Glutamatergic neuron (in vitro differentiated cells): ENCODE measurements at regions not wholly inside any gene's neighbourhood (a gene's known extent, or its start where the extent isn't known, plus 50 kb on each side); places are given as distances from the start of the nearest gene placed in this dataset.

Experiments used
- DNase-seq: peaks from one replicate; pipeline ENCODE4 v3.0.0; 2022
- H3K27ac Mint-ChIP-seq: one replicate; pipeline ENCODE4 v1.8.0; 2020; ENCODE audit warnings: mild to moderate bottlenecking, mixed read lengths, inconsistent platforms; ENCODE audit not compliant: unreplicated experiment
- H3K27me3 Mint-ChIP-seq: one replicate; pipeline ENCODE4 v1.8.0; 2020; ENCODE audit warnings: mild to moderate bottlenecking, moderate library complexity, mixed read lengths, inconsistent platforms; ENCODE audit not compliant: unreplicated experiment
- H3K36me3 Mint-ChIP-seq: one replicate; pipeline ENCODE4 v1.8.0; 2020; ENCODE audit warnings: mild to moderate bottlenecking, mixed read lengths, inconsistent platforms; ENCODE audit not compliant: unreplicated experiment
- H3K4me1 Mint-ChIP-seq: one replicate; pipeline ENCODE4 v1.8.0; 2020; ENCODE audit warnings: mild to moderate bottlenecking, low read depth, mixed read lengths, inconsistent platforms; ENCODE audit not compliant: unreplicated experiment
- H3K4me3 Mint-ChIP-seq: one replicate; pipeline ENCODE4 v1.8.0; 2020; ENCODE audit warnings: mild to moderate bottlenecking, mixed read lengths, inconsistent platforms; ENCODE audit not compliant: unreplicated experiment
- H3K9me3 Mint-ChIP-seq: one replicate; pipeline ENCODE4 v1.8.0; 2020; ENCODE audit warnings: mild to moderate bottlenecking, moderate library complexity, mixed read lengths, inconsistent platforms; ENCODE audit not compliant: unreplicated experiment
- CTCF ChIP-seq: fragments of 200-600 bp; sonication (generic); IDR thresholded peaks from one replicate; pipeline ENCODE4 v1.5.0; 2021; ENCODE audit not compliant: partially characterized antibody, unreplicated experiment

- Mint-ChIP-seq H3K27ac (no peak overlapping the region), H3K4me3 (no peak overlapping the region), H3K9me3 (no peaks in the 10 kb centered on the region), H3K36me3 (no peaks in the 10 kb centered on the region), H3K4me1 (peaks cover 42% of the 10 kb centered on the region), H3K27me3 (peaks cover 4% of the 10 kb centered on the region)
- no peak for TF ChIP-seq CTCF
- DNase-seq = no peak
These were observed 259.2 kb upstream of the RGMB start for GRCh38 chr5:98514215-98514614.

- H3K27me3 Mint-ChIP-seq = peaks cover 3% of the 10 kb centered on the region
- no peaks in the 10 kb centered on the region for H3K36me3 Mint-ChIP-seq
- no peak overlapping the region for H3K4me3 Mint-ChIP-seq
- DNase-seq = no peak
- TF ChIP-seq CTCF = no peak
- H3K9me3 Mint-ChIP-seq = no peaks in the 10 kb centered on the region
- H3K27ac Mint-ChIP-seq = no peak overlapping the region
- H3K4me1 Mint-ChIP-seq = peaks cover 33% of the 10 kb centered on the region
These were observed 256.8 kb upstream of the RGMB start for GRCh38 chr5:98516701-98517100.

- Mint-ChIP-seq H3K9me3 (no peaks in the 10 kb centered on the region), H3K27ac (peak overlapping the region; percentile 45), H3K36me3 (no peaks in the 10 kb centered on the region), H3K4me3 (no peak overlapping the region), H3K4me1 (peaks cover 29% of the 10 kb centered on the region), H3K27me3 (peaks cover 1% of the 10 kb centered on the region)
- TF ChIP-seq CTCF = no peak
- DNase-seq = no peak
These were observed 255.7 kb upstream of the RGMB start for GRCh38 chr5:98517560-98518366.

- H3K27ac Mint-ChIP-seq = no peak overlapping the region
- H3K4me3 Mint-ChIP-seq = no peak overlapping the region
- no peaks in the 10 kb centered on the region for H3K36me3 Mint-ChIP-seq
- no peak for TF ChIP-seq CTCF
- DNase-seq = no peak
- H3K4me1 Mint-ChIP-seq = peaks cover 28% of the 10 kb centered on the region
- no peaks in the 10 kb centered on the region for H3K9me3 Mint-ChIP-seq
- peaks cover 1% of the 10 kb centered on the region for H3K27me3 Mint-ChIP-seq
These were observed 254.7 kb upstream of the RGMB start for GRCh38 chr5:98518754-98519153.

GRCh38 chr5:98519571-98519970 lies 253.9 kb upstream of the RGMB start:
- peaks cover 1% of the 10 kb centered on the region for H3K27me3 Mint-ChIP-seq
- H3K4me3 Mint-ChIP-seq = no peak overlapping the region
- no peaks in the 10 kb centered on the region for H3K36me3 Mint-ChIP-seq
- no peak for TF ChIP-seq CTCF
- DNase-seq = no peak
- no peaks in the 10 kb centered on the region for H3K9me3 Mint-ChIP-seq
- H3K4me1 Mint-ChIP-seq = peaks cover 29% of the 10 kb centered on the region
- no peak overlapping the region for H3K27ac Mint-ChIP-seq
